ENCODE measurements at regions not wholly inside any gene's neighbourhood (a gene's known extent, or its start where the extent isn't known, plus 50 kb on each side); places are given as distances from the start of the nearest gene placed in this dataset.

GRCh38 chr17:22517716-22518115, 825.4 kb downstream of the KCNJ18 start:
- TF ChIP-seq CTCF (IDR thresholded peaks at IDR 0.05) (no peak), POLR2A (IDR thresholded peaks at IDR 0.05) (no peak)

All from testis (tissue), 2 donors.